Stimulated activated naive CD4-positive, alpha-beta T cell (primary cell): ENCODE measurements at regions not wholly inside any gene's neighbourhood (a gene's known extent, or its start where the extent isn't known, plus 50 kb on each side); places are given as distances from the start of the nearest gene placed in this dataset.
"Not testable (repeated sequence)": the region's sequence is repeated elsewhere in the genome, so short reads cannot be mapped to it uniquely, and the experiment has no call there.

Experiments
- DNase-seq, 6 experiments: peaks; one replicate each; lab custom pipeline; 2025; lab: John Stamatoyannopoulos, UW

GRCh38 chr10:7069706-7070105, 341.1 kb downstream of the SFMBT2 start:
- no peak for DNase-seq

GRCh38 chr10:7056216-7056615, 354.6 kb downstream of the SFMBT2 start:
- no peak for DNase-seq

GRCh38 chr10:7054915-7055314, 355.9 kb downstream of the SFMBT2 start:
- DNase-seq: no peak

GRCh38 chr10:7053195-7053594, 357.6 kb downstream of the SFMBT2 start:
- DNase-seq: no peak

- DNase-seq: not testable (repeated sequence)
Measured at GRCh38 chr10:7050024-7050423, 360.8 kb downstream of the SFMBT2 start.

GRCh38 chr10:7048061-7048460, 362.8 kb downstream of the SFMBT2 start:
- DNase-seq: no peak

GRCh38 chr10:7046615-7047014, 364.2 kb downstream of the SFMBT2 start:
- no peak for DNase-seq

- DNase-seq: no peak
Measured at GRCh38 chr10:7045891-7046599, 364.8 kb downstream of the SFMBT2 start.

GRCh38 chr10:7043055-7043653, 367.7 kb downstream of the SFMBT2 start:
- no peak for DNase-seq

- no peak for DNase-seq
Measured at GRCh38 chr10:7042419-7043054, 368.3 kb downstream of the SFMBT2 start.

- DNase-seq: no peak
Measured at GRCh38 chr10:7042000-7042399, 368.8 kb downstream of the SFMBT2 start.

- no peak for DNase-seq
Measured at GRCh38 chr10:7040681-7041080, 370.2 kb downstream of the SFMBT2 start.

GRCh38 chr10:7039859-7040258, 371.0 kb downstream of the SFMBT2 start:
- DNase-seq: no peak

GRCh38 chr10:7038416-7038815, 372.4 kb downstream of the SFMBT2 start:
- DNase-seq: no peak

- not testable (repeated sequence) for DNase-seq
Measured at GRCh38 chr10:7037434-7037833, 373.4 kb downstream of the SFMBT2 start.

- DNase-seq: no peak
Measured at GRCh38 chr10:7036951-7037350, 373.9 kb downstream of the SFMBT2 start.

GRCh38 chr10:7035126-7035761, 375.6 kb downstream of the SFMBT2 start:
- no peak for DNase-seq

GRCh38 chr10:7033031-7033430, 377.8 kb downstream of the SFMBT2 start:
- DNase-seq: no peak

- DNase-seq: no peak
Measured at GRCh38 chr10:7030134-7030855, 380.5 kb downstream of the SFMBT2 start.

- DNase-seq: no peak
Measured at GRCh38 chr10:7029672-7030071, 381.2 kb downstream of the SFMBT2 start.

GRCh38 chr10:7028809-7029166, 382.0 kb downstream of the SFMBT2 start:
- DNase-seq: no peak
